GM18498 (cell line): ENCODE measurements at regions not wholly inside any gene's neighbourhood (a gene's known extent, or its start where the extent isn't known, plus 50 kb on each side); places are given as distances from the start of the nearest gene placed in this dataset.
"Not testable (repeated sequence)": the region's sequence is repeated elsewhere in the genome, so short reads cannot be mapped to it uniquely, and the experiment has no call there.

Experiments used
- ATAC-seq: cut with Tn5 transposase; IDR thresholded peaks from one replicate; pipeline ENCODE4 v1.9.1; 2021; ENCODE audit warnings: mild to moderate bottlenecking, moderate library complexity; ENCODE audit not compliant: unreplicated experiment

DNA sequence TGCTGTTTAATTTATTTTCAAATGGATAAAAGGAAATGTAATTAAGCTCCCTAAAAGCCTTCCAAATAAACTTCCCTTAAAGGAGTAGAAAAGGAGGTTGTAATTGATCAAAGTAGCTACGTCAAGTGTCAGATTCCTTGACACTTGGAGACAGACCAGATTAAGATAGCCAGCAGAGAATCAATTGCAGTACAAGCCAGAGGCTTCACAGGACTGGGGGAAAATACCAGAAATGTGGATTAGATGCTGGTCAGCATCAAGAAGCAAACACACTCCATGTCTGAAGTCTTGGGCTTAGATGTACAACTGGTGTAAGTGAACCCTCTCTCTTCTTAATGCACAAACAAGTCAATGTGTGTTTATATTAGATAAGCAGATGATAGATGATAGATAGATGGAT is 184.9 kb upstream of the TAS2R1 start:
- ATAC-seq, result no peak

GRCh38 chr5:9813305-9813704 is 183.2 kb upstream of the TAS2R1 start:
- ATAC-seq, result no peak

- not testable (repeated sequence) for ATAC-seq
Observed at GRCh38 chr5:9807366-9807765, 177.2 kb upstream of the TAS2R1 start.

- no peak for ATAC-seq
Observed at GRCh38 chr5:9801908-9802307, 171.8 kb upstream of the TAS2R1 start.

GRCh38 chr5:9799606-9800005 is 169.5 kb upstream of the TAS2R1 start:
- ATAC-seq, result no peak

GRCh38 chr5:9790276-9790675 is 160.1 kb upstream of the TAS2R1 start:
- no peak for ATAC-seq

- ATAC-seq, result no peak
Observed at GRCh38 chr5:9789777-9790176, 159.6 kb upstream of the TAS2R1 start.

DNA sequence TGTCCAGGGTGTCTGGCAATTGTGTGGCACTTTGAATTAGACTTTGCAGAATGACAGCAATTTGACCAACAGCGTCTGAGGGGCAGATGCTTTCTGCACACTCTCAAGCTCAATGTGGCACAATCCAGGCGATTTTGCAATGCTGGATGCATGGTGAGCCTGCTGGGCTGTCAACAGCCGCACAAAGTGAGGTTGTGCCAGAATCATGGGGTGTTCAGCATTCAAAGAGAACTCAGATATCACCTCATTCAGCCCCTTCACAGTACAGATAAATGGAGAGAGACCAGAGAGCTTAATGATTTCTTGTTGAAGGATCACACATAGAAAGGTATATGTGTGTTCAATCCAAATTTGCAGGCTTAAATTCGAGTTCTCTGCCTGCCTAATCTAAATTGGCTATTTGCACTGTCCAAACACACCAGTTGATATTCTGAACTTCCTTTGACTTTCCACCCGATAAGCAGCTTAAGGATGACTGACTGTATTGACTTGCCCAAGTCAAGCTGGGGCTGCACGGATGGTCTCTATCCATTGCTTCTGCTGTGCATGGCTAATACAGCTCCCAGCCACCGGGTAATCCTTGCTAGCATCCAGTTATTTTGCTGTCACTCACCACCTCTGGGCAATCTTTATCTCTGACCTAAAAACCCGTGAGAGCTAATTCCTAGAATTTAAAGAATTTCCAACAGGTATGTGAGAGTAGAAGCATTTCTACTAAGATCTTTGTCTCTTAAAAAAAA is 157.9 kb upstream of the TAS2R1 start:
- ATAC-seq, result no peak

DNA sequence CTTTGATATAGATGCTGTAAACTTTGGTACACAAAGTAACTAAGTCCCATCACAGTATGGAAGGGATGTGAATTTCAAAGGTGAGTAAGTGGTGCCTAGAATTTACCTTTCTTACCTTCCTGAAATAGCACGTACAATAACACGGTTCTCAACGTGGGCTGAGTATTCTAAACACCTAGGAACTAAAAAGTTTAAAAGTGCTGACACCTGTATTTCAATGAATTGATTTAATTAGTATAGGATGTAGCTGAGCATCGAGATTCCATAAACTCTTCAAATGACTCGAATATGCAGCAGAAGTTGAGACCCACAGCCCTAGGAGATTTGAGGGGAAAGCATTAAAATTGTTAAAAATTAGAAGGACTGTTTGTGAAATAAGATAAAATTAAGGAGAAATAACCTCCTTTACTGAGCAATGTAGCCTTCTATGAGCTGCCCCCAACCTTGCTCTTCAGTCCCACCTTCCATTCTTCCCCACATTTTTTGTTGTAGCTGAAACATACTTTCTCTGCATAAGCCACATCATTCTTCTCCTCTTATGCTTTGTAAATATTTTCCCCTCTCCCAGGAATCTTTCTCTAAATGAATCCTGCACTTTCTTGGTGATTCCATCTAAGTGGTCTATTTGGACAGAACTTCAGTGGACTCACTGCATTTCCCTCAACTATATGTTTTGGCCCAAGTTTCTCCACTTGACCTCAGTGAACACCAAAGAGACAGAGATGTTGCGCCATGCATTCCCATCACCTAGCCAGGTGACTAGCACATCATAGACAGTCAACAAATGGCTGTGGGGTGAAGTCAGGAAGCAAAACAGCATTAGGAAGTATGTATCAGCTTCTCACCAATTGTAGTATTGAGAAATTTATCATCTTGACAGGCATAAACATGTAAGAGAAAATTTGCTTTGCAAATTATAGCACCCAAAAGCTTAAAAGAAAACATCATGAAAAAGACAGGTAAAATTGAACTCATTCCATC is 156.5 kb upstream of the TAS2R1 start:
- ATAC-seq, result no peak

DNA sequence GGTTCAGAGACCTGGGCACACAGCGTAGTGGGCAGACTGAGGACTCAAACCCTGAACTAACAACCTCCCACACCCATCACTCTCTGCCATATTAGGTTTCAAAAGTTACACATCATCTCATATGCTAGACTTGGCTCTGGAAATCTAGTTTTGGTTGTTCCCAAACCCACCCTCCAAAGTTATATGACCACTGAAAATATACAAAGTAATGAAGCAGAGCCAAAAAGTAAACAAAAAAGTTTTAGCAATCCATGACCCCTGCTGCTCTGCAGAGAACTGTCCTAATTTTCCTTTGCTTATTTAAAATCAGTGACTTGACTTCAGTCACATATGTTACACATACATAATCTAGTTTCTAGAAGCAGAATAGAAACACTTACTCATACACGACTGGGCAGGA is 155.6 kb upstream of the TAS2R1 start:
- no peak for ATAC-seq

GRCh38 chr5:9784231-9784630 is 154.1 kb upstream of the TAS2R1 start:
- ATAC-seq, result no peak

DNA sequence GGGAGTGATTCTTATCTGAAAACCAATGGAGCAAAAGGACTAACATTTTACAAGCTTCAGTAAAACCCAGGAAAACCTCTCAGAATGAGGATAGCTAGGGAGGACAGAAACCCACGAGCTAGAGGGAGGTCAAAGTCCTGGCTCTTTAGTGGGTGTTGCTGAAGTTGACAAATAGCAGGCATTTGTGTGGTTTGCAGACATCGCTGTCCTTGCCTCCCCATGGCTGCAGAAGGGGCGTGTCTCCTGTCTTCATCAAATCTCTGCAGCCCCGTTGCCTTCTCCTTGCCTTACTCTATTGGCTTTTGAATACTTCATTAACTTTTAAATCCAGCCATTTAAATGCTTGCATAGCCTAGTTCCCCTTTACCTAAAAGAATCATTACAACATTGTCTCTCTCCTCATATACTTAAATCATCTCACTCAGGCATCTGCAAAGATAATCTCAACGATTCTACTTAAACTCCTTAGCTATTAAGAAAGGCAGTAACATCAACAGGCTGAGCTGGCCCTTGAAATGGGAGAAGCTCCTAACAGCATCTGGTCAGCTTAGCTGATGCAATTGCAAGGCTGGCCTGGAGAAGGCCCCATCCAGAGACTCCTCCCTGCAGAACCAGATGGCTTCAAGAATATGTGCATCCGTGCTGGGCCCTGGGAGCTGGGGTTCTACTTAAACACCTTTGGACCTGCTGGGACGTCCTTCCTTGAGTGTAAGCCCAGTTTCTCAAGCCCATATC is 152.8 kb upstream of the TAS2R1 start:
- ATAC-seq, result no peak

GRCh38 chr5:9781890-9782289 is 151.7 kb upstream of the TAS2R1 start:
- no peak for ATAC-seq

DNA sequence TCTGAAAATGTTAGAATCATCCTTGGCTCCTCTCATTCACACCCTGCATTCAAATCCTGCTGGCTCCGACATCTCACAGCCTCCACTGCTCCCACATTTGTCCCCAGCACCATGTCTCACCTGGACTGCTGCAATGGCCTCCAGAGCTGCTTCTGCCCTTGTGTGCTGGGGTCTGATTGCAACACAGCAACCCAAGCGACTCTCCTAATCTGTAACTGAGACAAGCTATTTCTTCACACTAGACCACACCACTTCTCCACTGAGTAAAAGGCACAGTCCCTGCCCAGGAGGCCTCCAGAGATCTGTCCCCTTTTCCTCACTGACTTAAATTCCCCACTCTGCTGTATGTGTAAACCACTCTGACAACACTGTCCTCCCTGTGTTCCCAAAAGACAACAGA is 151.1 kb upstream of the TAS2R1 start:
- no peak for ATAC-seq

GRCh38 chr5:9780501-9780900 is 150.3 kb upstream of the TAS2R1 start:
- ATAC-seq, result no peak

GRCh38 chr5:9776525-9776924 is 146.4 kb upstream of the TAS2R1 start:
- no peak for ATAC-seq

DNA sequence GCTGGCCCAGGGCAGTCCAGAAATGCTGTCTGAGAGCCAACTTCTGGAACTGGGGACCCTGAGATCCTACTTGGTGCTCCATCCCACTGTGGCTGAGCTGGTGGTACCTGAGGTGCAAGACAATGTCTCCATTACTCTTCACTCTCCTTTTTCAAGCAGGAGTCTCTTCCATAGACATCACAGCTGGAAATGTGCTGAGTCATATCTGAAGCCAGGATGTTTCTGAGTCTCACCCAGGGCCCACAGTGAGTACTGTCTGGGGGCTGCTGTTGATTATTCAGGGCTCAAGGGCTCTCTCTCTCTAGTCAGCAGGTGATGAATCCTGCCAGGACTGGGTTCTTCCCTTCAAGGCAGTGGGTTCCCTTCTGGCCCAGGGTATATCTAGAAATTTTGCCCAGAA is 145.2 kb upstream of the TAS2R1 start:
- ATAC-seq, result no peak

DNA sequence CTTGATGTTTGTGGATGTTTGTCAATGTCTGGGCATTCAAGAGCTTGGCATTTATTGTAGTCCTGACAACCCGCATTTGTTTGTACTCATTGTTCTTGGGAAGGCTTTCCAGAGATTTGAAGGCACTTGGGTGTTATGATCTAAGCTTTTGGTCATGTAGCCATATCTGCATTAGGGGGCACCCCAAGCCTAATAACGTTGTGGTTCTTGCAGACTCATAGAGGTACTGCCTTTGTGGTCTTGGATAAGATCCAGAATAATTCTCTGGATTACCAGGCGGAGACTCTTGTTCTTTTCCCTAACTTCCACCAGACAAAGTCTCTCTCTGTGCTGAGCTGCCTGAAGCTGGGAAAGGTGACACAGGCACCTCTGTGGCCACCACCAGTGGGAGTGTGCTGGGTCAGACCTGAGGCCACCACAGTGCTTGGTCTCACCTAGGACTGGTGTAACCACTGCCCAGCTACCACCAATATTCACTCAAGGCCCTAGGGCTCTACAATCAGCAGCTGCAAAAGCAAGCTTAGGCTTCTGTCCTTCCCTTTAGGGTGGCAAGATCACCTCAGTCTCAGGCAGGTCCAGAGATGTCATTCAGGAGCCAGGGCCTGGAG is 144.4 kb upstream of the TAS2R1 start:
- no peak for ATAC-seq

- no peak for ATAC-seq
Observed at GRCh38 chr5:9771079-9771478, 140.9 kb upstream of the TAS2R1 start.

DNA sequence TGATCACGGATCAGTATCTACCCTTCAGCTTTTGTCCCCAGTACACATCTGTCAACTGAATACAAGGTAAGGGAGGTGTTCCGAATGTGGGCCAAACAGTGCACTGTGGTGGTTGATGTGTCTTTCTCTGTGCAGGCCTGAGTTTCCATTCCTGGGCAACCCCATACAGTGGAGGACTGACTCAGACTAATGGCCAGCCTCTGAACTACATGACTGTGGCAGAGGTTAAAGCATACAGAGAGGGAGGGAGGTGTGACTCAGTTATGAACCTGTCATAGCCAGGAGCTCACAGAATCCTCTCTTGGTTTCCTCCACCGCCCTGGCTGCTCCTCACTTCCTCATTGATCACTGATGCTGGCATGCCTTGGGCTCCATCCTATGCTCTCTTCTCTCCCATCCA is 136.4 kb upstream of the TAS2R1 start:
- ATAC-seq, result no peak
